ENCODE measurements at regions not wholly inside any gene's neighbourhood (a gene's known extent, or its start where the extent isn't known, plus 50 kb on each side); places are given as distances from the start of the nearest gene placed in this dataset.

GRCh38 chr18:31213641-31214040, 51.0 kb upstream of the DSC1 start:
- H3K27ac ChIP-seq (replicated peaks), result peak overlapping the region; percentile 66
- H3K36me3 ChIP-seq, result no peaks in the 10 kb centered on the region
- H3K4me1 ChIP-seq, result peaks cover 44% of the 10 kb centered on the region
- no peak for TF ChIP-seq CTCF (IDR thresholded peaks at IDR 0.05; ENCODE audit: borderline replicate concordance)
- no peak overlapping the region for H3K4me3 ChIP-seq
- DNase-seq, result no peak
- no peaks in the 10 kb centered on the region for H3K27me3 ChIP-seq (ENCODE audit: low read depth)
- intact Hi-C loops (cut with micrococcal nuclease), result no loop called here
- H3K9me3 ChIP-seq (replicated peaks), result peaks cover 11% of the 10 kb centered on the region

GRCh38 chr18:31217038-31217849, 54.6 kb upstream of the DSC1 start:
- H3K4me1 ChIP-seq, result peaks cover 23% of the 10 kb centered on the region
- H3K27ac ChIP-seq (replicated peaks), result peak overlapping the region; percentile 12
- peaks cover 27% of the 10 kb centered on the region for H3K9me3 ChIP-seq (replicated peaks)
- no peaks in the 10 kb centered on the region for H3K27me3 ChIP-seq (ENCODE audit: low read depth)
- intact Hi-C loops (cut with micrococcal nuclease), result no loop called here
- H3K36me3 ChIP-seq, result no peaks in the 10 kb centered on the region
- DNase-seq, result no peak
- TF ChIP-seq CTCF (IDR thresholded peaks at IDR 0.05; ENCODE audit: borderline replicate concordance), result no peak
- H3K4me3 ChIP-seq, result no peak overlapping the region

GRCh38 chr18:31218671-31219383, 56.2 kb upstream of the DSC1 start:
- peaks cover 33% of the 10 kb centered on the region for H3K9me3 ChIP-seq (replicated peaks)
- no peak for TF ChIP-seq CTCF (IDR thresholded peaks at IDR 0.05; ENCODE audit: borderline replicate concordance)
- H3K4me1 ChIP-seq, result peaks cover 13% of the 10 kb centered on the region
- no peaks in the 10 kb centered on the region for H3K36me3 ChIP-seq
- H3K27ac ChIP-seq (replicated peaks), result no peak overlapping the region
- no peak overlapping the region for H3K4me3 ChIP-seq
- no peak for DNase-seq
- intact Hi-C loops (cut with micrococcal nuclease), result no loop called here
- no peaks in the 10 kb centered on the region for H3K27me3 ChIP-seq (ENCODE audit: low read depth)

GRCh38 chr18:31219395-31219794, 56.7 kb upstream of the DSC1 start:
- intact Hi-C loops (cut with micrococcal nuclease), result no loop called here

GRCh38 chr18:31223371-31223770, 60.7 kb upstream of the DSC1 start:
- Histone ChIP-seq H3K4me3 (peak overlapping the region; percentile 48), H3K27ac (replicated peaks) (peak overlapping the region; percentile 94), H3K36me3 (no peaks in the 10 kb centered on the region), H3K9me3 (replicated peaks) (peaks cover 24% of the 10 kb centered on the region), H3K4me1 (peaks cover 9% of the 10 kb centered on the region), H3K27me3 (ENCODE audit: low read depth) (no peaks in the 10 kb centered on the region)
- no peak for TF ChIP-seq CTCF (IDR thresholded peaks at IDR 0.05; ENCODE audit: borderline replicate concordance)
- DNase-seq, result no peak
- intact Hi-C loops (cut with micrococcal nuclease), result no loop called here

More at GRCh38 chr18:31219395-31219794, 56.7 kb upstream of the DSC1 start:
- H3K4me1 ChIP-seq, result peaks cover 10% of the 10 kb centered on the region
- no peaks in the 10 kb centered on the region for H3K27me3 ChIP-seq (ENCODE audit: low read depth)
- H3K4me3 ChIP-seq, result no peak overlapping the region
- no peak for TF ChIP-seq CTCF (IDR thresholded peaks at IDR 0.05; ENCODE audit: borderline replicate concordance)
- no peak for DNase-seq
- H3K9me3 ChIP-seq (replicated peaks), result peaks cover 33% of the 10 kb centered on the region
- H3K36me3 ChIP-seq, result no peaks in the 10 kb centered on the region
- no peak overlapping the region for H3K27ac ChIP-seq (replicated peaks)
